ENCODE measurements at regions not wholly inside any gene's neighbourhood (a gene's known extent, or its start where the extent isn't known, plus 50 kb on each side); places are given as distances from the start of the nearest gene placed in this dataset.
"Not testable (repeated sequence)": the region's sequence is repeated elsewhere in the genome, so short reads cannot be mapped to it uniquely, and the experiment has no call there.

DNA sequence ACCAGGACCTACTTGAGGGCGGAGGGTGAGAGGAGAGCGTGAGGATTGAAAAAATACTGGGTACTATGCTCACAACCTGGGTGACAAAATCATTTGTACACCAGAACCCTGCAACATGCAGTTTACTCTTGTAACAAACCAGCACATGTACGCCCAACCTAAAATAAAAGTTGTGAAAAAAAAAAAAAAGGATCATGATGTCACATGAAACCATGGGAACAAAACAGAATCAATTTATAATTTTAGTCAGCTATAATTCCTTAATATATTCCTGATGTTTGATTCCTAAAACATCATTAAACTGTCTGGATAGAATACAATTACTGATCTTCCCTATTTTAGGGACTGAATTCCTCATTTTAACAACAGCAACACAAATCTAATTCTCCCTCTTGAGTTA, 160.6 kb upstream of the SPRY2 start:
- no peak for DNase-seq

DNA sequence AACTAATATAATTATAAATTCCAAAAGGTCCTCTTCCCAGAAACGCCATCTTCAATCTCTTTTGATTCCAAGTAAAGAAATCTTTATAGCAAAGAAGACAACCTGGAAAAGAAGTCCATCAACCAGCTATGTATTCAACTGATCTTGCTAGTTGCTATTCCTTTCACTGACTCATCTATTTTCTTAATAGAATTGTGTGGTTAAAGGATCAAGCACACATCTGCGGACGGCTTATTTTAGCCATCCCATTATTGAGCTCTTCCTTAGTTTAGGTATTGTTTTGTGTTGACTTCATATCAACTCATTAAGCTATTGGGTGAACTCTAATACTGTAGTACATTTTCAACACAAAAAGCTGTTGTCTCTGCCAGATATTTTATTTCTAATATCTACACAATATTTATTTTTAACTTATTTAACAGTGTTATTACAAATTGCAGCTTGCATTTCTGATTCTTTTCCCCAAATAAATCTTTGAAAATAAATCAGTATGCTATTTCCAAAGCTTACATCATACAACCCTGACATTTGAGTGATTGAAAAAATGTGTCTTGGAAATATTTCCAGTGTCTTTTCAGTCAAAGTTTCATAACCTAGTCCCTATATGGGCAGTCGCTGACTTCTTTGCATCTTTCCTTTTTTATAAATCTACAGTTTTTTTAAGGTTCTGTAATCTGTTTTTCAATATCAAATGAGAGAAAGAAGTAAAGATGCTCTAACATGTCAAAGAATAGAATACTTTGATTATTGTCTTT, 158.8 kb upstream of the SPRY2 start:
- DNase-seq, result no peak

DNA sequence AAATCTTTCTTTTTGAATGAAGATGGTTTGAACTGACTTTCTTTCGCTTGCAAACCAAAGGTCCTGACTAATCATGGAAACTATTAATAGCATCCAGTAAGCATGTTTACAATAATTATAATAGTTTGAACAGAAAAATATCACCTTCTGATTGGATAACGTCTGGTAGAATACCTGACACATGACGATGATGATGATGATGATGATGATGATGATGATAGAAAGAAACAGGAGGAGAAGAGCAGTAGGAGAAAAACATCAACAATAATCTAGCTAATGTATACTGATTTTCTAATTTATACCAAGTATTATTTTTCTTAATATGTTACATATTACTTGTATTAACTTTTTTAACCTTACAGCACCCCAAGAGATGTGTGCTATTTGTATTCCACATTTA, 157.5 kb upstream of the SPRY2 start:
- no peak for DNase-seq

DNA sequence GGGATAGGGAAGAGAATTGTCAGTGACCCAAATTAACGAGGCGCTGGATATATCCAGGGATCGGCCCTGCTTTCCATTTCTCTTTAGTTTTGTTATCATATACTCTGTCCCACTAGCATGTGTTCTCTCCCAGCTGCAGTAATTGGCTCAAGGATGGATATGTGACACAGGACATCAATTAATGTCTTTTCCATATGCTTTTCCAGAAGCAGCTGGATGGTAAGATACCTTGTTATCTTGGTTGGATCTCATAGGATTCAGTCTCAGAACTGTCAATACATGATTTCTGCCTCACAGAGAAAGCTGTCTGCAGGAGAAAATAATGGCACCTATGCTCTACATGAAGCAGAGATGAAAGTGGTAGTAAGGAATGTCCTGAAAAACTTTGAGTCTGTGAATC, 157.1 kb upstream of the SPRY2 start:
- no peak for DNase-seq

DNA sequence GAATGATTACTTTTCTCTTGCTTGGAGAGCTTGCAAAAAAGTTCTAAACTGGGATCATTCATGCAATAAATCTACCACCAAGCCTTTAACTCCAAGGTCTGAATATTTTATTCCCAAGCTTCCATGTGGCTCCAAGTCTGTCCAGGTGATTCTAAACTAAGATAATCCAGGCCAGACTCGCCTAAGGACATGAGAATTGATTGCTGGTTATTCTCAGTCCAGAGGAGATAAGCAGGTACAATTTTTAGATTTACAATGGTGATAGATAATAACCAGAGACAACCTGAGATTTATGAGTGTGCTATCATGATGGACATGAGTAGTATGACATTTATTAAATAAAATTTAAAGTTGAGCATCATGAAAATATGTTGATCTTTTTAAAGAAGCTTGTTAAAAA, 156.5 kb upstream of the SPRY2 start:
- no peak for DNase-seq

DNA sequence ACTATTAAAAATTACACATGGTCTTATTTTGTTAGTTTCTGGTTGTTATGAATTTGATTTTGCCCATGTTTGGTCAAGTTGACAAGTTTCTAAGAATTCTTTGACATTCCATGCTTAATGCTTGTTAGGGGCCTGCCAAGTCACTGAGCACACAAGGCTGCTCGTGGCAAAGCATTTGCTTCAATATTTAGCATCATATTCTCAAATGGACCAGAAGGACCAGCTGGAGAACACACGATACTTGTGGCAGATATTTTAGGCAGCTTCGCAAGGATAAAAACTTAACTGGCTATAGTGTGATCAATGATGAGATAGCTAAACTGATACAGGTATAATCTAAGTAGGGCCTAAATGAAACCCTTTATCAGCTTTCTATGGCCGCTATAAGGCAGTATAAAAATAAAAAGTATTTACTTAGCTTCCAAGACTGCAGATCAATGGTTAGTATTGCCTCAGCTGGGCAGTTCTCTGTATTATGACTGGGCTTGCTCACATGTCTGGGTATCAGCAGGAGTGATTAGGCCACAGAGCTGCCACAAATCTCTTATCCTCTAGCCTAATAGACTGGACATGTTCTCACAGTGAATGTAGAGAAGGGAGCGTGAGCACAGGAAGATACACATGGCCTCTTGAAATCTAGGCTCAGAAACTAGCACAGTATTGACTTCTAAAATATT, 155.9 kb upstream of the SPRY2 start:
- DNase-seq, result no peak

DNA sequence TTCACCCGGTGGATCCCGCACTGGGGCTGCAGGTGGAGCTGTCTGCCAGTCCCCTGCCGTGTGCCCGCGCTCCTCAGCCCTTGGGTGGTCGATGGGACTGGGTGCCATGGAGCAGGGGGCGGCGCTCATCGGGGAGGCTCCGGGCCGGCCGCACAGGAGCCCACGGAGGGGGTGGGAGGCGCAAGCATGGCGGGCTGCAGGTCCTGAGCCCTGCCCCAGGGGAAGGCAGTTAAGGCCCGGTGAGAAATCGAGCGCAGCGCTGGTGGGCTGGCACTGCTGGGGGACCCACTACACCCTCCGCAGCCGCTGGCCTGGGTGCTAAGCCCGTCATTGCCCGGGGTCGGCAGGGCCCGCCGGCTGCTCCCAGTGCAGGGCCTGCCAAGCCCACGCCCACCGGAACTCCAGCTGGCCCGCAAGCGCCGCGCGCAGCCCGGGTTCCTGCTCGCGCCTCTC, 149.6 kb upstream of the SPRY2 start:
- DNase-seq, result not testable (repeated sequence)

DNA sequence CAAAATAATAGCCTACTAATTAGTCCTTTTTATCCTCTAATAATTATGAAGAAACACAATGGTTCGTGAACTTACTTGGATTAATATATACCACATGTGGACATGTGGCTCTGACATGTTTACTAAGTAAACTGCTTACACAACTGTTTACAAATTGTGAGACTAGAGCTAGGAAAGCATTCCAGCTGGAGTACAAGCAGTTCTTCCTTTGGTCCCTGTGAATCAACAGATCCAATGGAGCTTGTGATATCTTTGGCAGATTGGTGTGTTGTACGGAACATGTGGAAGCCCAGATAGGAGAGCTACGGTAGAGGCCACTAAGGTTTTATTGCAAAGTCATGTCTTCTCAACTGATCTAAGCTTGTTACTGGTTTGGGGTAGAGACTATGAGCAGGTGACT, 145.5 kb upstream of the SPRY2 start:
- no peak for DNase-seq

DNA sequence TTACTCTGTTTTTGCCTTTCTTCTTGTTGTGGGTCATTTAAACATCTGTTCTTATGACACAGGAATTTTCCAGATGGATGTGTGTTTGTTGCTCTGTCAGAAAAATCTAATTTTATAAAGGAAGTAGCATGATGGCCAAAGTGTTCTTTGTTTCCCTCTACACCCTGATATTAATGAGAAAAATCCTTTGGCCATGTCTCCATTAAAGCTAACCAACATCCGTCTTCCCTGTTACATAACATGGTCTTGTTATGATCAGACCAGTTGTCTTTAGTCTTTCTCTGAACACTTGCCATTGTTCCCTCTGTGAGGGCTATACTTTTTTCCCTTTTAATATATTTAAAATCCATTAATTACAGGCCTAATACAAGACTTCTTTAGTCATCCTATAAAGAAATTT, 142.2 kb upstream of the SPRY2 start:
- DNase-seq, result no peak

DNA sequence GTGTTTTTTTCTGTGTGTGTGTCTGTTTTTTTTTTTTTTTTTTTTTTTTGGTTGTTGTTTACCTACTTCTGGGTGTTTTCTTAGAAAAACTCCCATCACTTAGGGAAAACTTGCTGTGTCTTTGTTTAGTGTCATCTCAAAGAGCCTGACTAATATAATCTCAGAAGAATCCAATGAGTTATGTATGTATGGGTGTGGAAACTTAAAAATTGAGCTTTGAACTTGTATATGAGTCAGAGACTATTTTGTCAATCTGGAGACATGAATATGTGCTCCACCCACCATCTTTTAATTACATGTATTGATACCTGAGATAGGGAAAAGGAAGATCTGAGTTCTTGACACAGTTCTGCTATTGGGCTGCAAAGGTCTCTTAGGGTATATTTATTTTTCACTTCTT, 140.7 kb upstream of the SPRY2 start:
- no peak for DNase-seq

DNA sequence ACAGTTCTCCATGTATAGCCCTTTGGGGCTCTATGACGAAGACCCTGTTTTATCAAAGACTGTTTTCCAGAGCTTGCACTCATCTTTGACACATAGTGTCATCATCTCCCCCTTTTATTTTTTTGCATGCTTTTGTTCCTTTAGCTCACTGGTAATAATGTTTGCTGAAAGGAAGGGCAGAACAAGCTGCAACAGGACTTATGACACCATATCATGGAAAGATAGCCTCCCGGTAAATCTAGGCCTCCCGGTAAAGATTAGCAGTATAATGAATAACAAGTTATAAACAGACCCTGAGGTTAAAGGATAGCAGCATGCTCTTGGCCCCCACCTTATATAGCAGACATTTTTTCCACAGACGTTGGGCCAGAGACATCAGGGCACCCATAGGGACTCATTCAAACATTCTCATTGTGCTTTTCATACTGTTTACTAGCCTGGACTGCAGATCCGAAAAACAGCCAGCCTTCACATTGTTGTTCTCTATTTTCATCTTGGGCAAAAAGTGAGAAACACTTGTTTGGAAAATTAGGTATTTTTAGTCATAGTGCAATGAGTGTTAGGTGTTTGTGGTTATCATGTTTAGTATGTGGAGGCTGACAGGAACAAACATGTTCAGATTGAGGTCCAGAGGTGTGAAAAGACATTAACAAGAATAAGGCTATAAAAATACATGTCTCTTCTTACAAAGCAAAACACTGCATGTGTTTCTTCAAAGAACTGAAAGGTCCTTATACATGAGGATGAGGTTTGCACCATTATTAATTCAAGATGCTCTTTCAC, 136.9 kb upstream of the SPRY2 start:
- DNase-seq, result no peak

DNA sequence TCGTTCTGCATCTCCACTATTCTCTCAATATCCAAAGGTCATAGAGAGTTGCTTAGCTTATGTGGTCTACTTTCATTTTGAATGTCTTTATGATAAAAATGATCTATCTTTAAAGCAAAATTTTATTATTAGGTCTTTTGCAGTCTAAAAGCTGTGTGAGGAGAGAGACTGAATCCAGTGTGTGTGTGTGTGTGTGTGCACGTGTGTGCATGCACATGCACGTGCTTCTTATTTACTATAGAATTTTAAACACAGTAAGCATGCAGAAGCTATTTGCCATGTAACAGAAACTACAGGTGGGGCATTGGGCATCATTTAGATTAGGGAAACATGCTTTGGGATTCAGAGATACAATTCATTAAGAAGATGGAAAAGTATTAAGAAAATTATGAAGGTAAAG, 136.0 kb upstream of the SPRY2 start:
- DNase-seq, result no peak

DNA sequence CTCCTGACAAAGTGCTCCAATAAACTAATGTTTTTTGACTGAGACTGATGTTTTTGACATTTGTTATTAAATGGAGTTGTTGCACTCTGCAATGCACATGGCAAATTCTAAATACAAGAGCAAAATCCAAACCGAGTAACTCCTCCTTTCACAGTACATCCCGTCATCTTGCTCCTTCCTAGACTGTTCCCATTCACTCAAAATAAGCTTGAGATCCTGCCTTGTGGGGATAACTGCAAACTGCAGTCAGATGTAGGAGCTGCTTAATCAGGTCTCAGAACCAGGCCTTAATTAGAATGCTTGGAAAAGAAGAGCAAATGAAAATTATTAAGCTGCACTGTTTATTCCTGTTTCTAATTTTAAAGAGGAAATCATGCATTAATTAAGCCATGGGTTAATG, 134.8 kb upstream of the SPRY2 start:
- DNase-seq, result no peak

DNA sequence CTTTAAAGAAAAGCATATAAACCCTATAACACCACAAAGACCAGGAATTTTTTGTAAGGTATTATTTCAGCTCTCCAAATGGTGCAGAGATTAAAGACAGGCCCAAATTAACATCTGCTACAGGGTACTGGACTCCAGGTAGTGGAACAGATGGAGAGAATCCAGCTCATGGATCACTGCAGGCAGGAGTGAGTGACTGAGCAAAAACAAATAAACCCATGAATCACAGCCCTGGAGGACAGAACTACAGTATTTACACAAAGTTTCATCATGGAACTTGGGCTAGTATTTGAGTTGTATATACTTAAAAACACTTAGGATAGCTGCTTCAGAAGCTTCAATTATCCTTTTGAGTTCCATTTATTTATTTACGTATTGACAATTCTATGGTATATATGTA, 132.8 kb upstream of the SPRY2 start:
- DNase-seq, result no peak

DNA sequence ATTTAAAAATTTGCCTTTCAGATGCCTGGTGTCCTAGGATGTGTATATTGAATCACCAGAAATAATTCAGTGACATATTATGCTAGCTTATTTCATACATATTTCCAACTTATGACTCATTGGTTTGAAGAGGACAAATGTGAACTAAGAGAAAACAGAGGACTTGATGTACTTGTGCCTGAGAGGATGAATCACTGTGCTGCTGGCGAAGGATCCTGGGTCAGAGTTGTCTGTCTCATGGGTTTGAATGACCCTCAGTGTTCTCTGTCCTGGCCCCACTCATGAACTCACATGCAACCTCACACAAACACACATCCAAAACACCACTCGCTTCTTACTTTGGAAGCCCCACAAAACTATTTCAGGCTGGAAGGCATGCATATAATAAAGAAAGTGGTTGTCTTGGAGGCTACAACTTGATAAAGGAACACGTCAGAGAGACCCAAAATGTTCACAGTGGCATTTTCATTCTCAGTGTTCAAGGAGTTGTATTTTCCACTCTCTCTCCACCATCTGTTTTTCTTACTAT, 129.0 kb upstream of the SPRY2 start:
- DNase-seq, result no peak

DNA sequence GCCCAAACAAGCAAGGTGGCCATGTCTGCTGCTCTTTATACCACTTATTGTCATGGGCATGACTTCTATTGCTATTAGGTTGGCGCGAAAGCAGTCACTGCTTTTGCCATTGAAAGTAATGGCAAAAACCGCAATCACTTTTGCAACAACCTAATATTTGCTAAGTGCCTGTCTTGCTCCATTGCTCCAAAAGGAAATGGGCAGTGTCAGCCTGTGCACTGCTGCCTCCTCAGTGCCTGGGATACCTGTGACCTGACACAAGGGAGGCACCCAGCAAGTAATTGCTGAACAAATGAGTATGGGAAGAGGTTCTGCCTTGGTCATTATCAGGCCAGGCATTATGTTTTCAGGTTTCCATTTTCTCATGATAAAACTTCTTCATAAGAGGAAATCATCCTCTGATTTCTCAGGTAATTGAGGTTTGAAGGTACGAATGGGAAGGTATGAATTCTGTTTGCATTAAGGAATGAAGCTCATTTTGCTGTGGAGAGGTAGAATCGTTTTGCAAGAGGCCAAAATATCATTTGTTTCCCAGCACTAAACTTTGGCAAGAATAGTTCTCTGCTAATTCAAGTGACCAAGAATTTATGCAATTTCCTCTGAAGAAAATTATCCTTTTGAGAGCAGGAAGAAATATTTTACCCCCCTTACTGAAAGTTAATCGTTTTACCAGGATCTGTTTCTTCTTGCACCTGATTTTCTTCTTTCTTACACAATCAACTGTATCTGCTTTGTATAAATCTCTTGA, 128.4 kb upstream of the SPRY2 start:
- no peak for DNase-seq

DNA sequence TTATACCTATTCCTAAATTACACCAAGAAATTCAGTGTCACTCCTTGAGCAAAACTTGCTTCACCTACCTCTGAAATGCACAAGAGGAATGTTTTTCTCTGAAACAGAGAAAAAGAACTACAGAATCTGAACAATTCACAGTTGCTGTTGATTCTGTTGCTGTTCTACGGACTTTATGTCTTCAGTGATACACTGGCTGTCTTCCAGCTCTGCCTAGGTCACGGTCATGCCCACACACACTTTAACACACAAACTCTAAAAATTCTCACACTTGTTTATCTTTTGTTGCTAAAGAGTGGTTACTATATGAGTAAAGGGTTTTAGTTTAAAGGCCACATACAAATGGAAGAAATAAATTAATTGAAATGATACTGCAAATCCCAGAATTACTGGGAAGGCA, 124.4 kb upstream of the SPRY2 start:
- no peak for DNase-seq

DNA sequence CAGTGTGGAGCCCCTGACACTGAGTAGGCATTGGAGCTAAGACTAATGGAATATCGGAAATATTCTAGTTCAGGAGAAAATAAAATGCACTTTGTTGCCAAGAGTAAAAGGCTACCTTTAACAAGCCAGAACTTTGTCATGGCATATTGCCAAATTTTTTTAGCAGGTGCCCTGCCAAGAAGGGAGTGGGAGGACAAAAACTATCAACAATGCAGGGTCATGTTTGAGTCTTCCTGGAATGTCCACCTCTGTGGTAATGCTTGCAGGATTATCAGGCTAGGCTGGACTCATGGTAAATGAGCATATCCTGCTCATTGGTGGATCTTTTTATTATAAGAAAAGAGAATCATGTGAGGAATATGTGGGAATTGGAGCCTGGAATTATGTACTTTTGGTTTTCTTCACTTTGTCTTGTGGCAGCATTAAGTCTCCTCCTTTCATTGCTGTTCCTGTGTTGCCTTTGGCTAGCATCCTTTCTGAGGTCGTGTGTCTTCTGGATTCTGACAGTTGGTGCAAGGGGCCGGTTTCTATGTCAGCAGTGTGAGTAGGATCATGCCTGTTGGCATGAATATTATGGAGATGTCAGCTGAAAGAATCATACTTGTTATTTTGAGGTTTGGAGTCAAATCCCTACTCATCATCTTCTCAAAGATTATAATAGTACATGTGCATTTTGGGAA, 122.9 kb upstream of the SPRY2 start:
- no peak for DNase-seq

DNA sequence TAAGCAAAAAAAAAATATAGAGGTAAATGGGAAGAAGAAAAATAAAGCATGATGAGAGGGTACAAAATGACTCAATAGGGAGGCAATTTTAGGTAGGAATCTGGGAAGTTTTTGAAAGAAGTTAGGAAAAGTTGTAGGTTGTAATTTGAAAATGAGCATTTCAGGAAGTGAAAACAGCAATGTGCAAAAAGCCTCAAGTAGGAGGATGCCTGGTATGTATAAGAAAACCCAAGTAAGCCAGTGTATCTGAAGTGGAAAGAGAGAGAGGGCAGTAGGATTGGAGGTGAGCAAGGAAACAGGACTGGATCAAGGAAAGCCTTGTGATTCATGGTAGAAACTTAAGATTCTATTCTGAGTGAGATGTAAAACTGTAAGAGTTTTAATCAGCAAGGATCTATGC, 121.6 kb upstream of the SPRY2 start:
- DNase-seq, result no peak

DNA sequence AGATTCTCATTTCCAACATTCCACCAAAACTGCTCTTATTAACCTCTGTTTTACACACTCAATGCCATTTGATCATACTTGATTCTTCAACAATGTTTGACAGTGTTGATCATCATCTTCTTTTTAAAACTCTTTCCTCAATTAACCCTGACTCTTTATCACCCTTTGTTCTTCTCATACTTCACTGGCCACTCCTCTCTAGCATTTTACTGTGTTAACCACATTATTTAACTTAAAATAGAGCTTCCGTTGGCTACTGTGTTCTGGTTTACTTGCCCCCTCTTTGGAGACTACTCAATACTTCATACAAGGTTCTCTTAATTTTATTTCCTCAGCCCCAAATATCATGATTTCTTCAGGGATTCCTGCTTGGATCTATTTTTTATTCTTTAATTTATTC, 121.1 kb upstream of the SPRY2 start:
- DNase-seq, result no peak

DNA sequence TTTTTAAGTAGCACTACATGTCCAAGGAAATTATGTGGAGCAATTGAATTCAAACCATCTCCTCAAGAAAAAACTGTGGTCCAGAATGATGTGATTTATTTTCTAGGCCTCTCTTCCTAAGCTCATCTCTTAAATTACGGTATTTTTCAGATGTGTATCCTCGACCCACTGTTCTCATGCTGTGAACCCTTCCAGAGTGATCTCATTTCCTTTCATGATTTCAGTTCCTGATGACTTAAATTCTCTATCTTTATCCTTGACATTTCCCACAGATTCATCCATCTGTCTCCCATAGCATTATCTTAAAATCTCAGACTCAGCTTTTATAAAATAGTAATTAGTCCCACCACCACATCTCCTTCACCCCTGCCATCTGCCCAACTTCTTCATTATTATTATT, 117.6 kb upstream of the SPRY2 start:
- DNase-seq, result no peak

DNA sequence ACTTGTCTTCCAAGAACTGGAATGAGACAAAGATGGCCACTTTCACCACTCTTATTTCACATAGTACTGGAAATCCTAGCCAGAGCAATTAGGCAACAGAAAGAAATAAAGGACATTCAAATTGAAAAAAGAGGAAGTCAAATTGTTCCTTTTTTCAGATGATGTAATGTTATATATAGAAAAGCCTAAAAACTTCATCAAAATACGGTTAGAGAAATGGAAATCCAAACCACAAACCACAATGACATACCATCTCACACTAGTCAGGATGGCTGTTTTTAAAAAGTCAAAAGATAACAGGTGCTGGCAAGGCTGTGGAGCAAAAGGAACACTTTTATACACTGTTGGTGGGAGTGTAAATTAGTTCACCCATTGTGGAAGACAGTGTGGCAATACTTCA, 113.3 kb upstream of the SPRY2 start:
- no peak for DNase-seq
